ENCODE measurements at regions not wholly inside any gene's neighbourhood (a gene's known extent, or its start where the extent isn't known, plus 50 kb on each side); places are given as distances from the start of the nearest gene placed in this dataset.

DNA sequence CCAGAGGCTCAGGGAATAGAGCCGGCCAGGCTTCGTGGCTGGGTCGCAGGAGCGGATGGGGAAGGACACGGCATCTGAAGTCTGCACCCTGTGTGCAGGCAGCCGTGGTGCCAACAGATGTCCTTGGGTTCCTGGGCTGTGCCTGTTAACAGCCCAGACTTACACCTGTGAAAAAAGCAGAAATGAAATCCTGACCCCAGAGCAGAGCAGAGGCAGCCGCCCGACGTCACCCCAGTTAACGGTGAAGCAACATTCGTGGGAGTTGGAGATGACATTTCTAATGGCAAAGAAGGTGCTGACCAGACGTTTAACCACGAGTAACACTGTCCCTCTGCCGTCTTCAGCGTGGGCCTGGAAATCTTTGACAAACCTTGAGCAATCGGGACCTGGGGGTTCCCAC is 200.3 kb upstream of the DIO3 start:
- Histone ChIP-seq H3K4me1 (no peaks in the 10 kb centered on the region), H3K4me3 (no peak overlapping the region), H3K9me3 (replicated peaks) (peaks cover 13% of the 10 kb centered on the region), H3K27ac (replicated peaks) (peak overlapping the region; percentile 81), H3K27me3 (ENCODE audit: low read depth) (peaks cover 57% of the 10 kb centered on the region), H3K36me3 (no peaks in the 10 kb centered on the region)
- TF ChIP-seq, protein P1, sequence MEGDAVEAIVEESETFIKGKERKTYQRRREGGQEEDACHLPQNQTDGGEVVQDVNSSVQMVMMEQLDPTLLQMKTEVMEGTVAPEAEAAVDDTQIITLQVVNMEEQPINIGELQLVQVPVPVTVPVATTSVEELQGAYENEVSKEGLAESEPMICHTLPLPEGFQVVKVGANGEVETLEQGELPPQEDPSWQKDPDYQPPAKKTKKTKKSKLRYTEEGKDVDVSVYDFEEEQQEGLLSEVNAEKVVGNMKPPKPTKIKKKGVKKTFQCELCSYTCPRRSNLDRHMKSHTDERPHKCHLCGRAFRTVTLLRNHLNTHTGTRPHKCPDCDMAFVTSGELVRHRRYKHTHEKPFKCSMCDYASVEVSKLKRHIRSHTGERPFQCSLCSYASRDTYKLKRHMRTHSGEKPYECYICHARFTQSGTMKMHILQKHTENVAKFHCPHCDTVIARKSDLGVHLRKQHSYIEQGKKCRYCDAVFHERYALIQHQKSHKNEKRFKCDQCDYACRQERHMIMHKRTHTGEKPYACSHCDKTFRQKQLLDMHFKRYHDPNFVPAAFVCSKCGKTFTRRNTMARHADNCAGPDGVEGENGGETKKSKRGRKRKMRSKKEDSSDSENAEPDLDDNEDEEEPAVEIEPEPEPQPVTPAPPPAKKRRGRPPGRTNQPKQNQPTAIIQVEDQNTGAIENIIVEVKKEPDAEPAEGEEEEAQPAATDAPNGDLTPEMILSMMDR (IDR thresholded peaks at IDR 0.05; ENCODE audit: borderline replicate concordance) = no peak
- intact Hi-C loops (cut with micrococcal nuclease) = no loop called here
- no peak for DNase-seq

DNA sequence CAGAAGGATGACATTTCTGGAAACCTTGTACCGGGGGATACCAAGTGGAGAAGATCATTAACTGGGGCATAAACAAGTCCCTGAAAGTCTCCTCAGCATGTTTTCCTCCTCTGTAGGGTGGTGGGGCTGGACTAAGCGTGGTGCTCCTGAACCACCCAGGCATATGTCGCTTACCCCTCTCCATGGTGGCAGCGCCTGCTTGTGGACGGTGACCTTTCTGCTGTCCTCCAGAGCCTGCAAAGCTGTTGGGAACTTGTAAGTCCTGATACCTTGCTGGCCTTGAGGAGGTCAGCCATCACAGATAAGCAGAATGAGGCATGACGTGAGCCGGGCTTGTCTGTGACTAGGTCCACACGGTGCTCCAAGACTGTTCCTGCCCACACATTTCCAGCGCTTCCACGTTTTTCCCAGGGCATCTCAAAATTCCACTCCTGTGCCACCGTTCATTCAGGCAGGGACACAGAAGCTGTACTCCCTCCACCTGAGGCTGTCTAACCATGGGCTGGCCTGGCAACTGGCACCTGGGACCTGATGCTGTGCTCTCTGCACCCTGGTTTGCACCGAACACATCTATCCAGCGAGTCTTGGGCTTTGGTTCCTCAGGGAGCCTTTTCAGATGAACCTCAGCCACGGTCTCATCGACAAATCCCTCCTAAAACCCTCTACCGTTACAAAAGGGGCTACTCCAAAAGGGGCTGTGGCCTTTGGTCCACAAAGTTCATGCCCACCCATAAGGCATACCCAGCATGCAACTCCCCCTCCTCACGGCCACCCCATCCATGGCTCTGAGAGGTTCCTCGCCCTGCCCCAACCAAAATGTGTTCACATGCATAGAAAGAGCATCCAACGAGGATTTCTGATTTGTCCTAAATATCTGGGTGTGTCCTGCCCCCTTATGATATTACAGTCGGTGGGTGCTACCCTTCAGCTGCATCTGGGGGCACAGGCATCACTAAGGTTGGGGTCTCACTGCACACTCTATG is 199.6 kb upstream of the DIO3 start:
- TF ChIP-seq, protein P1 (IDR thresholded peaks at IDR 0.05; ENCODE audit: borderline replicate concordance) = no peak
- peaks cover 61% of the 10 kb centered on the region for H3K27me3 ChIP-seq (ENCODE audit: low read depth)
- no peaks in the 10 kb centered on the region for H3K36me3 ChIP-seq
- peak overlapping the region; percentile 81 for H3K27ac ChIP-seq (replicated peaks)
- H3K4me3 ChIP-seq = no peak overlapping the region
- peaks cover 9% of the 10 kb centered on the region for H3K9me3 ChIP-seq (replicated peaks)
- DNase-seq = no peak
- intact Hi-C loops (cut with micrococcal nuclease) = no loop called here
- no peaks in the 10 kb centered on the region for H3K4me1 ChIP-seq

DNA sequence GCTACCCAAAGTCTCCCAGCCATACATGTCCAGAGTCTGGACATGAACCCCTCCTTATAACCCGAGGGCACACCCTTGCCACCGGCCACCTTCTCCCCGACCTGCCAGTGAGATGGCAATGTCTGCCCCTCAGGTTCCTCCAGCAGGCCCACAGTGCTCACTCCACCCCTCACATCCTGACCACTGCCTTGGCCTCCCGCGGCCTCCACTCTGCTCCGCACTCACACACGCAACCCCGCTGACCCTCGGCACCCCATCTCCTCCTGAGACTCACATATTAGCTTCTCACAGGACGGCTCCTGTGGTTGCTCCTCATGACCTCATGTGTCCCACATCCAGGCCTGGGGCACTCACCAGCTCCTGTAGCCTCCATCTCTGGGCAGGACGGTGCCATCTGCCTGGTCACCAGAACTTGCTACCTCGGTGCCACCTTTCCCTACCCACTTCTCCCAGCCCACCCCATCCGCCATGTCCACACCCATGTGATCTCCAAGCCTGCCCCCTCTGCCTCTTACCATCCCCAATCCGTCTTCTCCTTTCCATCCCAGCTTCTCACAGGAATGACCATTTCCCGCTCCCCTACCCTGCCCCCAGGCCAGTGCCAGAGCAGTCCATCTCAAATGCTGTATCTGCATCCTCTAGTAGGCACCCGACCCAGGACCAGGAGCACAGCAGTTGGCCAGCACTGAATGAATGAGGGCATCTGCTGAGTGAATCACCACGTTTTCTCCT is 198.6 kb upstream of the DIO3 start:
- Histone ChIP-seq H3K27ac (replicated peaks) (no peak overlapping the region), H3K36me3 (no peaks in the 10 kb centered on the region), H3K4me3 (no peak overlapping the region), H3K9me3 (replicated peaks) (peaks cover 6% of the 10 kb centered on the region), H3K27me3 (ENCODE audit: low read depth) (peaks cover 66% of the 10 kb centered on the region), H3K4me1 (no peaks in the 10 kb centered on the region)
- DNase-seq = no peak
- intact Hi-C loops (cut with micrococcal nuclease) = no loop called here
- TF ChIP-seq, protein P1 (IDR thresholded peaks at IDR 0.05; ENCODE audit: borderline replicate concordance) = no peak

DNA sequence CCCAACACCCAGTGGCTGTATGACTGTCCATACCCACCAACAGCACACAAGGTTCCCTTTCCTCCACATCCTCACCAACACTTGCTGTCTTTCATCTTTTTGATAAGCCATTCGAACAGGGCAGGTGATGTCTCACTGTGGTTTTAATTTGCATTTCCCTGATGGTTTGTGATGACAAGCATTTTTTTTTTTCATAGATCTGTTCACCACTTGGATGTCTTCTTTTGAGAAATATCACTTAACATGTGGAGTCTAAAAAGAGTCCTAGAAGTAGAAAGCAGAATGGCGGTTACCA is 198.1 kb upstream of the DIO3 start:
- TF ChIP-seq, protein P1 (IDR thresholded peaks at IDR 0.05; ENCODE audit: borderline replicate concordance) = no peak
- DNase-seq = no peak
- Histone ChIP-seq H3K9me3 (replicated peaks) (peaks cover under 1% of the 10 kb centered on the region), H3K36me3 (no peaks in the 10 kb centered on the region), H3K4me1 (no peaks in the 10 kb centered on the region), H3K4me3 (no peak overlapping the region), H3K27me3 (ENCODE audit: low read depth) (peaks cover 71% of the 10 kb centered on the region), H3K27ac (replicated peaks) (no peak overlapping the region)
- intact Hi-C loops (cut with micrococcal nuclease) = no loop called here

DNA sequence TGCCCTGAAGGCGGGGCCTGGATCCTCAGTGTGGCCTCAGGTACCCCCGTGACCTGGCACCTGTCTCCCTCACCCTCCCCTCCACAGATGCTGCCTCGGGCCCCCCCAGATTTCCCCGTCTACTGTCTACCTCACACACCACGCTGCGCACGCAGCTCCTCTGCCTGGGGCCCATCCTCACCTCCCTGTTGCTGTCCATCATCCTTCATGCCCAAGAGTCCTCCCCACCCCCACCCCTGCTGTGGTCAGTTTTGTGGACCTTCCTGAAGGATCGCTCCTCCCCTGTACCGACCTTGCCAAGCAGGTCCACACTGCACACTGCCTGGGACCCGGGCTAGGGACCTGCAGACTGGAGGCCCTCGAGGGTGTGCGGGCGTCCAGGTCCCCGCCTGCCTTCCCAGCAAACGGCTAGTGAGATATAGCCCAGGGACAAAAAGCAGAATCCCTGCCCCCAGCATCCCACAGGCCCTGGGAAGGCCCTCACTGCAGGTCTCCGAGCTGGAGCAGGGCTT is 197.4 kb upstream of the DIO3 start:
- Histone ChIP-seq H3K36me3 (no peaks in the 10 kb centered on the region), H3K9me3 (replicated peaks) (no peaks in the 10 kb centered on the region), H3K4me1 (no peaks in the 10 kb centered on the region), H3K27me3 (ENCODE audit: low read depth) (peaks cover 72% of the 10 kb centered on the region), H3K27ac (replicated peaks) (no peak overlapping the region), H3K4me3 (no peak overlapping the region)
- DNase-seq = no peak
- TF ChIP-seq, protein P1 (IDR thresholded peaks at IDR 0.05; ENCODE audit: borderline replicate concordance) = no peak
- intact Hi-C loops (cut with micrococcal nuclease) = no loop called here
